Hypothalamus (tissue), 51 donors: ENCODE measurements at regions not wholly inside any gene's neighbourhood (a gene's known extent, or its start where the extent isn't known, plus 50 kb on each side); places are given as distances from the start of the nearest gene placed in this dataset.
A peak's percentile ranks its signal among the peaks of the same experiment; 100 is the strongest.
"Not testable (repeated sequence)": the region's sequence is repeated elsewhere in the genome, so short reads cannot be mapped to it uniquely, and the experiment has no call there.

Source experiments
- DNase-seq, 51 donors: peaks; one replicate each; lab custom pipeline; 2025; lab: John Stamatoyannopoulos, UW

- DNase-seq = no peak
Observed at GRCh38 chr5:174998131-174998730, 273.8 kb downstream of the MSX2 start.

GRCh38 chr5:174997688-174998087 is 273.3 kb downstream of the MSX2 start:
- no peak for DNase-seq

- no peak for DNase-seq
Observed at GRCh38 chr5:174996941-174997340, 272.6 kb downstream of the MSX2 start.

- no peak for DNase-seq
Observed at GRCh38 chr5:174995827-174996226, 271.4 kb downstream of the MSX2 start.

GRCh38 chr5:174991847-174992246 is 267.5 kb downstream of the MSX2 start:
- peak in 1 of 51 donors; percentile 41 for DNase-seq

- DNase-seq = no peak
Observed at GRCh38 chr5:174990909-174991308, 266.5 kb downstream of the MSX2 start.

- no peak for DNase-seq
Observed at GRCh38 chr5:174987443-174988012, 263.1 kb downstream of the MSX2 start.

GRCh38 chr5:174984863-174985262 is 260.5 kb downstream of the MSX2 start:
- DNase-seq = no peak

- DNase-seq = no peak
Observed at GRCh38 chr5:174982485-174982884, 258.1 kb downstream of the MSX2 start.

GRCh38 chr5:174981416-174981815 is 257.0 kb downstream of the MSX2 start:
- peak in 1 of 51 donors; percentile 13 for DNase-seq

- DNase-seq = no peak
Observed at GRCh38 chr5:174980952-174981351, 256.6 kb downstream of the MSX2 start.

- DNase-seq = no peak
Observed at GRCh38 chr5:174972291-174972690, 247.9 kb downstream of the MSX2 start.

GRCh38 chr5:174971210-174971609 is 246.8 kb downstream of the MSX2 start:
- no peak for DNase-seq

GRCh38 chr5:174970502-174970901 is 246.1 kb downstream of the MSX2 start:
- peak in 1 of 51 donors; percentile 22 for DNase-seq

GRCh38 chr5:174953871-174954270 is 229.5 kb downstream of the MSX2 start:
- no peak for DNase-seq

GRCh38 chr5:174951151-174951780 is 226.9 kb downstream of the MSX2 start:
- DNase-seq = peak in 41 of 51 donors; percentile 4 to 77 (median 34)

- no peak for DNase-seq
Observed at GRCh38 chr5:174947548-174947947, 223.2 kb downstream of the MSX2 start.

GRCh38 chr5:174945853-174946252 is 221.5 kb downstream of the MSX2 start:
- peak in 1 of 51 donors; percentile 13 for DNase-seq

GRCh38 chr5:174943785-174944184 is 219.4 kb downstream of the MSX2 start:
- DNase-seq = no peak

- DNase-seq = not testable (repeated sequence)
Observed at GRCh38 chr5:174943002-174943401, 218.6 kb downstream of the MSX2 start.

- no peak for DNase-seq
Observed at GRCh38 chr5:174937201-174938123, 213.1 kb downstream of the MSX2 start.
